K562 (cell line): ENCODE measurements at regions not wholly inside any gene's neighbourhood (a gene's known extent, or its start where the extent isn't known, plus 50 kb on each side); places are given as distances from the start of the nearest gene placed in this dataset.
"Not testable (repeated sequence)": the region's sequence is repeated elsewhere in the genome, so short reads cannot be mapped to it uniquely, and the experiment has no call there.

Experiments
- CBX2 ChIP-seq: fragments of 200-600 bp; sonication (generic); IDR thresholded peaks from one replicate; pipeline ENCODE4 v1.6.1; 2012; ENCODE audit warnings: mild to moderate bottlenecking, low read length, inconsistent platforms; ENCODE audit not compliant: insufficient read depth, poor library complexity, severe bottlenecking
- IRF1 ChIP-seq: sonication (generic); formaldehyde crosslinking; IDR thresholded peaks from 2 replicates; pipeline ENCODE4 v1.8.0; 2022; ENCODE audit warnings: missing genetic modification reagents, mild to moderate bottlenecking, borderline replicate concordance
- POLR2AphosphoS5 ChIP-seq: IDR thresholded peaks from 2 replicates; pipeline ENCODE4 v1.6.1; 2011; ENCODE audit warnings: mild to moderate bottlenecking, low read depth, low read length, moderate library complexity; ENCODE audit not compliant: control insufficient read depth, insufficient read depth
- THAP12 ChIP-seq: fragments of 250-450 bp; sonication (Bioruptor Pico); IDR thresholded peaks from 2 replicates; pipeline ENCODE4 v1.9.0; 2021; ENCODE audit warnings: mild to moderate bottlenecking, inconsistent platforms
- ZBTB33 ChIP-seq: sonication (generic); formaldehyde crosslinking; IDR thresholded peaks from 2 replicates; pipeline ENCODE4 v1.8.1; 2023; ENCODE audit warnings: mild to moderate bottlenecking, missing genetic modification reagents

- TF ChIP-seq IRF1 (CRISPR knock-in tag); ZBTB33; THAP12 (CRISPR knock-in tag); CBX2; POLR2AphosphoS5: not testable (repeated sequence)
These were observed 385.7 kb upstream of the TENM3 start for GRCh38 chr4:181857471-181857870.
